Left lung (tissue), 4 donors: ENCODE measurements at regions not wholly inside any gene's neighbourhood (a gene's known extent, or its start where the extent isn't known, plus 50 kb on each side); places are given as distances from the start of the nearest gene placed in this dataset.
A peak's percentile ranks its signal among the peaks of the same experiment; 100 is the strongest.

Source experiments
- ATAC-seq: fragments of 200-7000 bp; cut with Tn5 transposase; one replicate; pipeline ENCODE4 v1.9.1; 2020; ENCODE audit warnings: moderate library complexity
- DNase-seq, 4 donors: peaks; one replicate each; pipeline ENCODE4 v3.0.0-alpha.2; 2013 to 2020
- H3K27ac ChIP-seq, 2 donors: fragments of 200-600 bp; sonication (generic) in 1 of 2; one replicate each; pipeline versions ENCODE4 v1.5.0 to v1.8.0; 2020 to 2021
- H3K27me3 ChIP-seq, 2 donors: fragments of 200-600 bp; sonication (generic) in 1 of 2; one replicate each; pipeline versions ENCODE4 v1.5.0 to v1.8.0; 2020 to 2021
- H3K36me3 ChIP-seq, 2 donors: fragments of 200-600 bp; sonication (generic) in 1 of 2; one replicate each; pipeline versions ENCODE4 v1.5.0 to v1.8.0; 2020 to 2021
- H3K4me1 ChIP-seq, 2 donors: fragments of 200-600 bp; one replicate each; pipeline ENCODE4 v1.8.0; 2021
- H3K4me3 ChIP-seq, 2 donors: fragments of 200-600 bp; sonication (generic) in 1 of 2; one replicate each; pipeline versions ENCODE4 v1.5.0 to v1.8.0; 2020 to 2021; ENCODE audit warnings: mild to moderate bottlenecking in 1 of 2
- H3K9me3 ChIP-seq, 2 donors: fragments of 200-600 bp; sonication (generic) in 1 of 2; one replicate each; pipeline versions ENCODE4 v1.5.0 to v1.8.0; 2020 to 2021
- CTCF ChIP-seq, 2 donors: fragments of 200-600 bp; sonication (generic) in 1 of 2; IDR thresholded peaks; one replicate each; pipeline versions ENCODE4 v1.5.0 to v1.8.0; 2021; ENCODE audit warnings: antibody characterized with exemption in 2 of 2
- intact Hi-C, 2 donors: fragments of 100-400 bp; cut with DNase I; formaldehyde crosslinking; loops; one replicate each; pipeline versions ENCODE4 v1.11.2 to v1.14.2; 2022
- donor health status: DM: no; HTN: yes; CAD: no.
- donor health status: DM: no; HTN: no; CAD: no.

DNA sequence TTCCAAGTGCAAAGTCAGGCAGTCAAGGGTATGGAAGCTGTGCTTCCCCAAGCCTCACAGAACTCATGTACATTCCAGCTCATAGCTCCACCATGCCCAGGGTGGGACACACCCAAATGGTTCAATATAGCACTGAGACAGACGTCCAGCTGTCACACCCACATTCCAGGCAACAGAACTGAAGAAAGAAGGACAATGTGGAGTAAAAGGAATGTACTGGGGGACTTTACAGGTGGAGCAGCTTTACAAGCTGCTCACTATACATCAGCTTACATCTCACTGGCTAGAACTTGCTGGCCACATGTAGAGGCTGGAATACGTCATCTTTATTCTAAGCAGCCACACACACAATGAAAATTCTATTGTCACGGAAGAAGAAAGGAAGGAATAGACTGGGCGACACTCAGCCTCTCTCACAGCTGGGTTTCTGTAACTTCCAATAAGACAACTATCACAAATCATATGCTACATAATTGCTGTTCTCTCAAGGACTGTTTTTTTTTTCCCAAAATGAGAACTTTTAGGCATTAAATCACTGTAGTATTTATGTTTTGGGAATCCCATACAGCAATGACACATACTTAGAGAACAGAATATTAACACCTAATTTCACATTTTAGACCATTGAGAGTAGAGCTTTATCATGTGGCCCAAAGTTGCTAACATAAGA, 86.1 kb downstream of the KLF12 start:
- DNase-seq (peak in 1 of 4 donors; percentile 32), ATAC-seq (peak; percentile 57)

DNA sequence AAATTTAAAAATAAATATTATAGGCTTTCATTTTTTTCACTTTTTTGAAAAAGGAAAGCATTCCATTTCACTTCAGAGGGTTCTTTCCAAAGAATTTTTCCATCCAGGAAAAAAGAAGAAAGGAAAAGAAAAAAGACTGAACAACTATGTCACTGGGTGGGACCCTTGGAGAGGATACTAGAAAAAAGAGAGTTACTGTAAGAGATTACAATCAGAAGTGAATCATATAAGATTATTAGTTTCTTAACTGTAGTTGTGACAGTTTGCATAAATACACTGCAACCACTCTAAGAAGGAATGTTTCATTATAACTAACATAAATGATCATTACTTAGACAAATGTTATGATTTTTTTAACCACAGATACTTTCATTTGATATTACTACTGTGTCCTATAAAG, 87.8 kb downstream of the KLF12 start:
- no peak for TF ChIP-seq CTCF (IDR thresholded peaks at IDR 0.05)
- no peaks in the 10 kb centered on the region for H3K36me3 ChIP-seq
- H3K4me1 ChIP-seq: no peaks in the 10 kb centered on the region
- no peak overlapping the region for H3K27ac ChIP-seq
- intact Hi-C loops: no loop called here
- no peaks in the 10 kb centered on the region for H3K27me3 ChIP-seq
- H3K9me3 ChIP-seq: no peaks in the 10 kb centered on the region
- DNase-seq (no peak), ATAC-seq (no peak)
- no peak overlapping the region for H3K4me3 ChIP-seq

More for the DNA sequence above, 86.1 kb downstream of the KLF12 start:
- no peak overlapping the region for H3K4me3 ChIP-seq
- no peaks in the 10 kb centered on the region for H3K9me3 ChIP-seq
- no peaks in the 10 kb centered on the region for H3K36me3 ChIP-seq
- H3K4me1 ChIP-seq: no peaks in the 10 kb centered on the region
- intact Hi-C loops: no loop called here
- H3K27ac ChIP-seq: no peak overlapping the region
- H3K27me3 ChIP-seq: no peaks in the 10 kb centered on the region
- no peak for TF ChIP-seq CTCF (IDR thresholded peaks at IDR 0.05)

GRCh38 chr13:74045583-74045982, 88.6 kb downstream of the KLF12 start:
- intact Hi-C loops: no loop called here
- Histone ChIP-seq H3K36me3 (no peaks in the 10 kb centered on the region), H3K9me3 (no peaks in the 10 kb centered on the region), H3K4me1 (no peaks in the 10 kb centered on the region), H3K27ac (no peak overlapping the region), H3K4me3 (no peak overlapping the region), H3K27me3 (no peaks in the 10 kb centered on the region)
- TF ChIP-seq CTCF (IDR thresholded peaks at IDR 0.05): no peak
- DNase-seq (no peak), ATAC-seq (no peak)

- intact Hi-C loops: no loop called here
- Histone ChIP-seq H3K27me3 (no peaks in the 10 kb centered on the region), H3K36me3 (no peaks in the 10 kb centered on the region), H3K27ac (no peak overlapping the region), H3K4me3 (no peak overlapping the region), H3K9me3 (no peaks in the 10 kb centered on the region), H3K4me1 (no peaks in the 10 kb centered on the region)
- no peak for DNase-seq
- no peak for ATAC-seq
- no peak for TF ChIP-seq CTCF (IDR thresholded peaks at IDR 0.05)
Measured at GRCh38 chr13:74043237-74043636, 91.0 kb downstream of the KLF12 start.

- Histone ChIP-seq H3K27me3 (no peaks in the 10 kb centered on the region), H3K9me3 (no peaks in the 10 kb centered on the region), H3K4me1 (no peaks in the 10 kb centered on the region), H3K4me3 (no peak overlapping the region), H3K36me3 (no peaks in the 10 kb centered on the region), H3K27ac (no peak overlapping the region)
- ATAC-seq: peak; percentile 67
- peak; percentile 33 to 35 for TF ChIP-seq CTCF (IDR thresholded peaks at IDR 0.05)
- intact Hi-C loops: no loop called here
- DNase-seq: no peak
Measured at GRCh38 chr13:74040200-74040599, 94.0 kb downstream of the KLF12 start.
